ENCODE measurements at regions not wholly inside any gene's neighbourhood (a gene's known extent, or its start where the extent isn't known, plus 50 kb on each side); places are given as distances from the start of the nearest gene placed in this dataset.
"Not testable (repeated sequence)": the region's sequence is repeated elsewhere in the genome, so short reads cannot be mapped to it uniquely, and the experiment has no call there.

DNA sequence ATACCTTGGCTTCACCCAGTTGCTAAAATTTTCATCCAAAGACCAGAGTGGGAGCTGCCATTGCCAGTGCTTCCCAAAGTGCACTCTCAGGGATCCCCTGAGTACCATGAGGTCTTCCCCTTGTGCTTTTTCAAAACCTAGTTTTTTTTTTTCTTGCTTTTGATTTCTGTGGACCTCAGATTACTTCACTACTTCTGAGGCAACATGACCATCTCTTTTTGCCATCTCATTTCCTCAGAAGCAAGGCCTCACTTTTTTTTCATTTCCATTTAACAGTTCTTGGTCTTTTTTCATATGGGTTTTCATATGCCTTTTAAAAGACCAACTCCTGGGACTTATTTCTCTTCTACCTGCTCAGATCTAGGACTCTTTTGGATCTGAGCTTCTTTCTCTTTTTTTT is 64.1 kb upstream of the MMS22L start:
- H3K27me3 ChIP-seq (ENCODE audit: control insufficient read depth, insufficient read depth, low read length), result no peaks in the 10 kb centered on the region
- peaks cover 14% of the 10 kb centered on the region for H3K4me1 ChIP-seq (ENCODE audit: control insufficient read depth, insufficient read depth, low read length)
- no peaks in the 10 kb centered on the region for H3K9me3 ChIP-seq (ENCODE audit: control insufficient read depth, insufficient read depth, low read length)
- H3K4me3 ChIP-seq (ENCODE audit: low read depth, low read length), result no peak overlapping the region
- H3K36me3 ChIP-seq (ENCODE audit: control insufficient read depth, insufficient read depth, low read length), result no peaks in the 10 kb centered on the region
- no peak overlapping the region for H3K9ac ChIP-seq (ENCODE audit: low read depth, low read length)

DNA sequence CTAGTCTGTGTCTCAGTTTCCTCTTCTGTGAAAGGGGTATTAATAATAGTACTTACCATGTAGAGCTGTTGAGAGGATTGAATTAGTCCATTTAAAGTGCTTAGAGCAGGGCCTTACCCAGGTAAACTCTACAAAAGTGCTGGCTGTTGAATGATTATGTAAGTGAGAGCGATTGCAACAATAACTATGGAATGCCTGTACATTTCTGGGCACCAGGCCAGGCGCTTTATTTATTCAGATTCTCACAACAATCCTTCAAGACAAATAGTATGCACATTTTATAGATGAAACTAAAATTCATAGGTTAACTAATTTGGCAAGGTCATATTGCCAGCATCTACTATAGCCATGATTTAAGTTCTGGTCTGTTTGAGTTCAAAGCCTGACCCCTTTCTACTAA is 78.3 kb upstream of the MMS22L start:
- H3K9ac ChIP-seq (ENCODE audit: low read depth, low read length), result no peak overlapping the region
- H3K4me3 ChIP-seq (ENCODE audit: low read depth, low read length), result no peak overlapping the region
- no peaks in the 10 kb centered on the region for H3K36me3 ChIP-seq (ENCODE audit: control insufficient read depth, insufficient read depth, low read length)
- H3K4me1 ChIP-seq (ENCODE audit: control insufficient read depth, insufficient read depth, low read length), result no peaks in the 10 kb centered on the region
- H3K9me3 ChIP-seq (ENCODE audit: control insufficient read depth, insufficient read depth, low read length), result no peaks in the 10 kb centered on the region
- H3K27me3 ChIP-seq (ENCODE audit: control insufficient read depth, insufficient read depth, low read length), result no peaks in the 10 kb centered on the region

DNA sequence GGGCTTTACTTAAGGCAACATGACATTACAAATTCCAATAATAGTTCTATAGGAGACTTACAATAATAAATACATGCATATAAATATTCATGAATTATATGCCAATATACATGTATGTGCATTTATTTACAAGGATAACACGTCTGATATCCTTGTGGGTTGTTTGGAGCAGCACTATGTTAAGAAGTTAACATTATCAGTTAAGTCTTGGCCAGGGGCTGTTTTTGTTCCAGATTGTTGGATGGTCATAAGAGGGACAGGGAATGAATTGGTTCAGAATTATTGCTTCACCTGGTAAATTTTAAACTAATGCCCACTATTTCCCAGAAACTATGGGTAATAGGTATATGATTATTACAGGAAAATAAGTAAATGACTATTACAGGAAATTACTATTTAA is 81.3 kb upstream of the MMS22L start:
- no peaks in the 10 kb centered on the region for H3K9me3 ChIP-seq (ENCODE audit: control insufficient read depth, insufficient read depth, low read length)
- H3K9ac ChIP-seq (ENCODE audit: low read depth, low read length), result no peak overlapping the region
- H3K4me3 ChIP-seq (ENCODE audit: low read depth, low read length), result no peak overlapping the region
- no peaks in the 10 kb centered on the region for H3K27me3 ChIP-seq (ENCODE audit: control insufficient read depth, insufficient read depth, low read length)
- H3K4me1 ChIP-seq (ENCODE audit: control insufficient read depth, insufficient read depth, low read length), result no peaks in the 10 kb centered on the region
- no peaks in the 10 kb centered on the region for H3K36me3 ChIP-seq (ENCODE audit: control insufficient read depth, insufficient read depth, low read length)

DNA sequence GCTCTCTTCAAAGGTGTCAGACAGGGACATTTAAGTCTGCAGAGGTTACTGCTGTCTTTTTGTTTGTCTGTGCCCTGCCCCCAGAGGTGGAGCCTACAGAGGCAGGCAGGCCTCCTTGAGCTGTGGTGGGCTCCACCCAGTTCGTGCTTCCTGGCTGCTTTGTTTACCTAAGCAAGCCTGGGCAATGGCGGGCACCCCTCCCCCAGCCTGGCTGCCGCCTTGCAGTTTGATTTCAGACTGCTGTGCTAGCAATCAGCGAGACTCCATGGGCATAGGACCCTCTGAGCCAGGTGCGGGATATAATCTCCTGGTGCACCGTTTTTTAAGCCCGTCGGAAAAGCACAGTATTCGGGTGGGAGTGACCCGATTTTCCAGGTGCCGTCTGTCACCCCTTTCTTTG is 99.1 kb upstream of the MMS22L start:
- not testable (repeated sequence) for H3K9me3 ChIP-seq (ENCODE audit: control insufficient read depth, insufficient read depth, low read length); H3K36me3 ChIP-seq (ENCODE audit: control insufficient read depth, insufficient read depth, low read length); H3K9ac ChIP-seq (ENCODE audit: low read depth, low read length); H3K27me3 ChIP-seq (ENCODE audit: control insufficient read depth, insufficient read depth, low read length); H3K4me3 ChIP-seq (ENCODE audit: low read depth, low read length); H3K4me1 ChIP-seq (ENCODE audit: control insufficient read depth, insufficient read depth, low read length)

DNA sequence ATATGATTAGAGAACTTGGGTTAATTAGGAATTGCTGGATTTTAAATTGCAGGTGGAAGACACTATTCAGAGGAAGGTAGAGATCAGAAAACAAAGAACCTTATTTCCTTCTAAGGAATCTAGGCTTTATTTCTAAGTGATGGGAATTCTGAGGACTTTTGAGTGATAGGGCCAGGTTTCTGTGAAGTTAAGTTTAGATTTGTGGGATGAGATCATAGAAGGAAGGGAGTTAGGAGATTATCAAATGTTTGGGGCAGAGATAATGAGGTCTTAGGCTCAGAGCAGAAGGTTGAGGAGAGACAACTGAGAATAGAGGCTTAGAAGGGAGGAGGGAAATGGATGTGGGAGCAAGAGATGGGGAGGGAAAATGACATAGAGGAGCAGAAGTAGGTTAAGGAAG is 109.7 kb upstream of the MMS22L start:
- H3K27me3 ChIP-seq (ENCODE audit: control insufficient read depth, insufficient read depth, low read length), result no peaks in the 10 kb centered on the region
- no peaks in the 10 kb centered on the region for H3K9me3 ChIP-seq (ENCODE audit: control insufficient read depth, insufficient read depth, low read length)
- H3K36me3 ChIP-seq (ENCODE audit: control insufficient read depth, insufficient read depth, low read length), result no peaks in the 10 kb centered on the region
- no peak overlapping the region for H3K4me3 ChIP-seq (ENCODE audit: low read depth, low read length)
- no peak overlapping the region for H3K9ac ChIP-seq (ENCODE audit: low read depth, low read length)
- H3K4me1 ChIP-seq (ENCODE audit: control insufficient read depth, insufficient read depth, low read length), result no peaks in the 10 kb centered on the region

DNA sequence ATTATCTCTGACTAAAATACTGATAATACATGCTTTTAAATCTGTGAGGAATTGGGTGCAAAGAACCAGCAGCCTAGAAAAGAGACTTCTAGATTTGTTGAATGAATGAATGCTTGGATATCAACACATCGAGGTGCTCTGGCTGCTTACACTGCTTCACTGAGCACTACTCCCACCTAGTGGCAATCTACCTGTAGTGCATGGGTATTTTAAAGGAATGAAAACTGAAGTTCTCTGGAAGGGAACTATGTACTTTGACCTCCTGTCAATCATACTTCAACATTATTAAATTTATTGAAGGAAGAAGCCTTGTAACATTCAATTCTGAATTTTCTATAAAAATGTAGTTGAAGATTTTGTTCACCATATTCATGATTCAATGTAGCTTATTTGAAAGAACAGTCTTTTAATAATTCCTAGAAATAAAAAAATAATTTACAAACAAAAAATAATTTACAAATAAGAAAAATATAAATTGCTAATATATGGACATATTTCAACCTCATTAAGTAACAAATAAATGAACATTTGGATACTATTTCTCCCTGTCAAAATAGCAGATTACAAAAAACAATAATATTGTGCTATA is 111.2 kb upstream of the MMS22L start:
- no peaks in the 10 kb centered on the region for H3K36me3 ChIP-seq (ENCODE audit: control insufficient read depth, insufficient read depth, low read length)
- H3K9ac ChIP-seq (ENCODE audit: low read depth, low read length), result no peak overlapping the region
- H3K27me3 ChIP-seq (ENCODE audit: control insufficient read depth, insufficient read depth, low read length), result no peaks in the 10 kb centered on the region
- H3K4me3 ChIP-seq (ENCODE audit: low read depth, low read length), result no peak overlapping the region
- H3K4me1 ChIP-seq (ENCODE audit: control insufficient read depth, insufficient read depth, low read length), result no peaks in the 10 kb centered on the region
- no peaks in the 10 kb centered on the region for H3K9me3 ChIP-seq (ENCODE audit: control insufficient read depth, insufficient read depth, low read length)

DNA sequence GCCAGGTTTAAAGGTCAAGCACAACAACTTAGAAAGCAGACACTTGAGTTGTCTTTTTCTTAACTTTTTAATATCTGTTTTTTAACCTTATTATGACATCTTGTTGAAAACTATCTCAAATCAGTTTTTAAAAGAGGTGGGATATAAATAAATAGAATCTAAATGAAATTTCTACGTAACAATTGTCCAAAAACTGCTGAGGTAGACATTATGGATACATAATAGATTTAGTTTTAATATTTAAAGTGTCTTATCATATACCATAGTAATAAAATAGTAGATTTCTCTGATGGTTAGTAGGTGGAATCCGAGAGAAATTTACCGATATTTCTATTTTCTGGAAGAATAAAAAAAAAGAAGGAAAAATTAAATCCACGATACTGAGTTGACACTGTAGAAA is 113.9 kb upstream of the MMS22L start:
- Histone ChIP-seq H3K4me1 (ENCODE audit: control insufficient read depth, insufficient read depth, low read length) (no peaks in the 10 kb centered on the region), H3K9ac (ENCODE audit: low read depth, low read length) (no peak overlapping the region), H3K36me3 (ENCODE audit: control insufficient read depth, insufficient read depth, low read length) (no peaks in the 10 kb centered on the region), H3K27me3 (ENCODE audit: control insufficient read depth, insufficient read depth, low read length) (no peaks in the 10 kb centered on the region), H3K9me3 (ENCODE audit: control insufficient read depth, insufficient read depth, low read length) (no peaks in the 10 kb centered on the region), H3K4me3 (ENCODE audit: low read depth, low read length) (no peak overlapping the region)

DNA sequence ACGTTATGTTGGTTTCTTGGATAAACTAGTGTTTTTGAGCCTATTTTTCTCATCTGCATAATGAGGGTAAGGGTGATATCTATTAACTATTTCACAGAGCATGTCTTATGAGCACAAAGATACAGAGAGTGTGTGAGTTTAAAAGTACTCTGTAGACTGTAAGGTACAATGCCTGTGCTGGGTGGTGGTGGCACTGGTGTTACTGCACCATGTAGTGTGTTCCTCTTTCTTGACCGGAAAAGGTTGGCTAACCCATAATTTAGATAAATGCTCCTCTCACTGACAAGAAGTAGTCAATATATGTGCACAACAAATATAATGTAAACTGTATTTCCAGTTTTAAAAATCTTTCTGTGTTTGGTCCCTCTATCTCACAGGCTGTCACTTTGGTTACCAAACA is 116.2 kb upstream of the MMS22L start:
- H3K27me3 ChIP-seq (ENCODE audit: control insufficient read depth, insufficient read depth, low read length), result no peaks in the 10 kb centered on the region
- no peaks in the 10 kb centered on the region for H3K4me1 ChIP-seq (ENCODE audit: control insufficient read depth, insufficient read depth, low read length)
- no peaks in the 10 kb centered on the region for H3K9me3 ChIP-seq (ENCODE audit: control insufficient read depth, insufficient read depth, low read length)

DNA sequence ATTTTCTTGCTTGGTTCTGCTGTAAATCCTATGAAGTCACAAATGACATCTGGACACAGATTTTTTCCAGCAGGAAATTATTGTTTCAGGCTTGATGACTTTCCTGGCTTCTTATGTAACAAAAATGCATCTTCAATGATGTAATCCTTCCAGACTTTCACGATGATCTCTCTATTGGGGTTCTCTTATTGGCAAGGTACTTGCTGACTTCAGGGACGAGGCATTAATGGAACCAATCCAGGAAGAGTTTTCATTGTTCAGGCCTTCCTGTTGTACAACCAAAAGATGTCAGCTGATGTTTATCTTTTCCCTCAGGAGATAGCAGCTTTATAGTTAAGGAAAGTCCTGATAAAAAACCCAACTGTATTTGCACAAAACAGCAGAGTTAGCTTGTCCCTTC is 118.5 kb upstream of the MMS22L start:
- H3K4me3 ChIP-seq (ENCODE audit: low read depth, low read length), result no peak overlapping the region
- H3K9me3 ChIP-seq (ENCODE audit: control insufficient read depth, insufficient read depth, low read length), result no peaks in the 10 kb centered on the region
- peaks cover 7% of the 10 kb centered on the region for H3K4me1 ChIP-seq (ENCODE audit: control insufficient read depth, insufficient read depth, low read length)
- no peak overlapping the region for H3K9ac ChIP-seq (ENCODE audit: low read depth, low read length)
- no peaks in the 10 kb centered on the region for H3K27me3 ChIP-seq (ENCODE audit: control insufficient read depth, insufficient read depth, low read length)
- no peaks in the 10 kb centered on the region for H3K36me3 ChIP-seq (ENCODE audit: control insufficient read depth, insufficient read depth, low read length)

More for the DNA sequence above, 116.2 kb upstream of the MMS22L start:
- no peak overlapping the region for H3K9ac ChIP-seq (ENCODE audit: low read depth, low read length)
- no peak overlapping the region for H3K4me3 ChIP-seq (ENCODE audit: low read depth, low read length)
- no peaks in the 10 kb centered on the region for H3K36me3 ChIP-seq (ENCODE audit: control insufficient read depth, insufficient read depth, low read length)

DNA sequence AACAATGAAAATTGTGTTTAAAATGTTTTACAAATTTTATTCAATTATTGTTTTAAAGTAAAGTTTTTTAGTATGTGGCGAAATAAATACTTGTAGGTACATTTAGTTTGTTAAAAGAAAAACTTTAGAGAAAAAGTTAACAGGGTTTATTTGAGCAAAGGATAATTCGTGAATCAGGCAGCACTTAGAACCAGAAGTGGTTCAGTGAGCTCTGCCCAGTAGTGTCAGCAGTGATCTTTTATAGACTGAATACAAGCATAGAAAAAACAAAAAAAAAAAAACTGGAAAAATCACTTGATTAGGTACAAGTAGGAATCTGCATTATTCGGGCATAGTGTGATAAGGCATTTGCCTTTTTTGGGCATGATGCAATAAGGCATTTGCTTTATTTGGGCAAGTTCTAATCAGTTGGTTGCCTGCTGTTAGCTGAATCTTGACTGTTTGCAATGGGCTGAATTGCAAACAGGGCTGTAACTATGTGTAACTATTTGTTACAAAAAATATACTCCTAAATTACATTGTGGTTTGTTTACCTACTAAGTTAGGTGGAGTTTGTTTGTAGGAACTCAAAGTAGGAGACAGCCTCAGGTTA is 122.9 kb upstream of the MMS22L start:
- H3K4me3 ChIP-seq (ENCODE audit: low read depth, low read length), result no peak overlapping the region

DNA sequence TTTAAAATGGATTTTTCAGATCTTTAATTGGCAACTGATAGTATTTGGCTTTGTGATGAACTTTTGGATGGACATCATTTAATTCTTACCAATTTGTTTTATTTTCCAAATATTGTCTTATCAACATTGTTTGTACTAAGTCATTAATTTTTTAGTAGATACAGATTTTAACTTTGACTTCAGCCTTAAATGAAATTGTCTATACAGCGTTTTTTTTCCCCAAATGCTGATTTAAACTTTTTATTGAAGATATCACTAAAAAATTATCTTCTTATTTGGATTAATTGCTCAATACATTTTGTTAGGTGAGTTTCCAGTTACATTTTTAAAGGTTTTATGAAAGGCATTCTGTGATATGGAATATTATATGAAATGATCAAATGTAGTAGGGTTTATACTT is 123.6 kb upstream of the MMS22L start:
- Histone ChIP-seq H3K36me3 (ENCODE audit: control insufficient read depth, insufficient read depth, low read length) (no peaks in the 10 kb centered on the region), H3K9ac (ENCODE audit: low read depth, low read length) (no peak overlapping the region), H3K27me3 (ENCODE audit: control insufficient read depth, insufficient read depth, low read length) (no peaks in the 10 kb centered on the region), H3K4me1 (ENCODE audit: control insufficient read depth, insufficient read depth, low read length) (peaks cover 11% of the 10 kb centered on the region), H3K4me3 (ENCODE audit: low read depth, low read length) (no peak overlapping the region), H3K9me3 (ENCODE audit: control insufficient read depth, insufficient read depth, low read length) (no peaks in the 10 kb centered on the region)

More for the DNA sequence above, 122.9 kb upstream of the MMS22L start:
- no peaks in the 10 kb centered on the region for H3K36me3 ChIP-seq (ENCODE audit: control insufficient read depth, insufficient read depth, low read length)
- no peak overlapping the region for H3K9ac ChIP-seq (ENCODE audit: low read depth, low read length)
- H3K27me3 ChIP-seq (ENCODE audit: control insufficient read depth, insufficient read depth, low read length), result no peaks in the 10 kb centered on the region
- H3K4me1 ChIP-seq (ENCODE audit: control insufficient read depth, insufficient read depth, low read length), result peaks cover 7% of the 10 kb centered on the region
- no peaks in the 10 kb centered on the region for H3K9me3 ChIP-seq (ENCODE audit: control insufficient read depth, insufficient read depth, low read length)

DNA sequence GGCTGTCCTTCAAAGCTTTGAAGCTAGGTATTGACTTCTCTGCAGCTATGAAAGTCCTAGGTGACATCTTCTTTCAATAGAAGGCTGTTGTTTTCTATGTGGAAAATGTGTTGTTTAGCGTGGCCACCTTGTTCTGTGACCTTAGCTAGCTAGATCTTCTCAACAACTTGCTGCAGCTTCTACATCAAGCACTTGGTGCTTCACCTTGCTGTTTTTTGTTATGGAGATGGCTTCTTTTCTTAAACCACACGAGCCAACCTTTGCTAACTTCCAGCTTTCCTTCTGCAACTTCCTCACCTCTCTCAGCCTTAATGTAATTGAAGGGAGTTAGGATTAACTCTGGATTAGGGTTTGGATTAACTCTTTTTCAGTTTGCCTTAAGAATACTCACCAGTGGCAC is 128.6 kb upstream of the MMS22L start:
- Histone ChIP-seq H3K9ac (ENCODE audit: low read depth, low read length) (no peak overlapping the region), H3K36me3 (ENCODE audit: control insufficient read depth, insufficient read depth, low read length) (no peaks in the 10 kb centered on the region), H3K4me3 (ENCODE audit: low read depth, low read length) (no peak overlapping the region), H3K9me3 (ENCODE audit: control insufficient read depth, insufficient read depth, low read length) (no peaks in the 10 kb centered on the region), H3K4me1 (ENCODE audit: control insufficient read depth, insufficient read depth, low read length) (peaks cover 4% of the 10 kb centered on the region), H3K27me3 (ENCODE audit: control insufficient read depth, insufficient read depth, low read length) (no peaks in the 10 kb centered on the region)
